T-cell (primary cell): ENCODE measurements at regions not wholly inside any gene's neighbourhood (a gene's known extent, or its start where the extent isn't known, plus 50 kb on each side); places are given as distances from the start of the nearest gene placed in this dataset.

Source experiments
- ATAC-seq, 4 experiments: fragments of 200-7000 bp in 3 of 4; fragments of 150-1000 bp in 1 of 4; cut with Tn5 transposase; replicated peaks in 1 of 4; 1 replicate in 3 of 4; 2 replicates in 1 of 4; pipeline ENCODE4 v1.10.0; 2021; ENCODE audit warnings: moderate library complexity in 3 of 4, mild to moderate bottlenecking in 2 of 4, moderate number of reproducible peaks in 1 of 4
- CTCF ChIA-PET, 2 donors: fragments of 300-600 bp; sonication (Branson Sonifier 250); formaldehyde crosslinking; loops; one replicate each; lab custom pipeline; 2022; ENCODE audit warnings: antibody characterized with exemption in 2 of 2; lab: Charles Lee
- POLR2A ChIA-PET, 2 donors: fragments of 300-600 bp; sonication (Branson Sonifier 250); formaldehyde crosslinking; loops; one replicate each; lab custom pipeline; 2022; ENCODE audit warnings: antibody characterized with exemption in 2 of 2; lab: Charles Lee
- DNase-seq, 35 experiments: peaks; one replicate each; pipeline versions ENCODE4 v3.0.0 to v3.0.0-alpha.2; 2013 to 2023
- H3K27ac ChIP-seq: one replicate; pipeline ENCODE4 v1.5.1; 2013; ENCODE audit warnings: low read length
- H3K27me3 ChIP-seq, 2 experiments: replicated peaks in 1 of 2; 1 replicate in 1 of 2; 2 replicates in 1 of 2; pipeline versions ENCODE4 v1.6.1 to v1.7.0; 2013; ENCODE audit warnings: low read length in 1 of 2, mixed read lengths in 1 of 2; ENCODE audit not compliant: control insufficient read depth in 2 of 2, insufficient read depth in 2 of 2; ENCODE audit errors: extremely low read depth in 1 of 2
- H3K36me3 ChIP-seq, 2 donors: 1 replicate in 1 of 2; 2 replicates in 1 of 2; pipeline versions ENCODE4 v1.6.1 to v1.7.0; 2013; ENCODE audit warnings: low read length in 1 of 2; ENCODE audit not compliant: control insufficient read depth in 2 of 2, insufficient read depth in 1 of 2; ENCODE audit errors: extremely low read depth in 1 of 2
- H3K4me1 ChIP-seq, 2 experiments: 1 replicate in 1 of 2; 2 replicates in 1 of 2; pipeline versions ENCODE4 v1.6.1 to v1.7.0; 2013; ENCODE audit warnings: low read length in 2 of 2, mixed read lengths in 1 of 2; ENCODE audit not compliant: insufficient read depth in 2 of 2, control insufficient read depth in 1 of 2; ENCODE audit errors: extremely low read depth in 1 of 2
- H3K4me3 ChIP-seq, 2 donors: 1 replicate in 1 of 2; 2 replicates in 1 of 2; pipeline versions ENCODE4 v1.5.1 to v1.7.0; 2013; ENCODE audit warnings: mild to moderate bottlenecking in 2 of 2, low read length in 1 of 2, moderate library complexity in 1 of 2; ENCODE audit not compliant: control insufficient read depth in 1 of 2; ENCODE audit errors: extremely low read depth in 1 of 2
- H3K9me3 ChIP-seq: 2 replicates; pipeline ENCODE4 v1.7.0; 2013
- H3K27ac Mint-ChIP-seq, 2 donors: one replicate each; pipeline ENCODE4 v1.8.0; 2020 to 2021; ENCODE audit warnings: mild to moderate bottlenecking in 2 of 2, mixed read lengths in 2 of 2
- H3K27me3 Mint-ChIP-seq, 2 donors: one replicate each; pipeline ENCODE4 v1.8.0; 2021 to 2022; ENCODE audit warnings: mixed read lengths in 2 of 2
- H3K36me3 Mint-ChIP-seq: one replicate; pipeline ENCODE4 v1.8.0; 2021; ENCODE audit warnings: mixed read lengths
- H3K4me1 Mint-ChIP-seq, 3 donors: one replicate each; pipeline ENCODE4 v1.8.0; 2020 to 2022; ENCODE audit warnings: mixed read lengths in 3 of 3, mild to moderate bottlenecking in 1 of 3
- H3K4me3 Mint-ChIP-seq, 3 donors: one replicate each; pipeline ENCODE4 v1.8.0; 2020 to 2022; ENCODE audit warnings: mild to moderate bottlenecking in 3 of 3, mixed read lengths in 3 of 3, moderate library complexity in 3 of 3
- H3K9me3 Mint-ChIP-seq, 3 donors: one replicate each; pipeline ENCODE4 v1.8.0; 2020 to 2022; ENCODE audit warnings: mixed read lengths in 3 of 3
- WGBS: methylation state at CpG from one replicate; pipeline ENCODE4 v1.1.5; 2013; ENCODE audit warnings: missing lambda C conversion rate; ENCODE audit not compliant: insufficient coverage; 5-methylcytosine and 5-hydroxymethylcytosine counted together

GRCh38 chr11:57097149-57097548 is 84.6 kb upstream of the LRRC55 start:
- no peak overlapping the region for H3K27ac ChIP-seq
- Mint-ChIP-seq H3K4me1 (no peaks in the 10 kb centered on the region), H3K27ac (no peak overlapping the region), H3K36me3 (no peaks in the 10 kb centered on the region), H3K4me3 (no peak overlapping the region), H3K9me3 (no peaks in the 10 kb centered on the region), H3K27me3 (peaks cover 7 to 11% of the 10 kb centered on the region in 2 donors)
- ChIA-PET CTCF (no interaction called here), POLR2A (no interaction called here)
- no peaks in the 10 kb centered on the region for H3K4me1 ChIP-seq
- H3K36me3 ChIP-seq, result no peaks in the 10 kb centered on the region
- no peaks in the 10 kb centered on the region for H3K27me3 ChIP-seq
- no peak for DNase-seq
- H3K9me3 ChIP-seq, result no peaks in the 10 kb centered on the region
- 70% methylated on average over 2 of the region's 2 CpGs for WGBS
- H3K4me3 ChIP-seq, result no peak overlapping the region
- no peak for ATAC-seq

GRCh38 chr11:57098191-57098590 is 83.6 kb upstream of the LRRC55 start:
- H3K27ac Mint-ChIP-seq, result no peak overlapping the region
- Histone ChIP-seq H3K4me3 (no peak overlapping the region), H3K9me3 (no peaks in the 10 kb centered on the region), H3K27ac (no peak overlapping the region), H3K27me3 (no peaks in the 10 kb centered on the region), H3K4me1 (no peaks in the 10 kb centered on the region), H3K36me3 (no peaks in the 10 kb centered on the region)
- CTCF ChIA-PET, result no interaction called here
- no peak for DNase-seq
- peaks cover 4 to 8% of the 10 kb centered on the region in 2 donors for H3K27me3 Mint-ChIP-seq
- no CpG with 5 or more reads among the region's 2 CpGs for WGBS
- H3K4me3 Mint-ChIP-seq, result no peak overlapping the region
- ATAC-seq, result no peak
- no peaks in the 10 kb centered on the region for H3K36me3 Mint-ChIP-seq
- no peaks in the 10 kb centered on the region for H3K4me1 Mint-ChIP-seq
- no peaks in the 10 kb centered on the region for H3K9me3 Mint-ChIP-seq
- POLR2A ChIA-PET, result no interaction called here

- Mint-ChIP-seq H3K36me3 (no peaks in the 10 kb centered on the region), H3K9me3 (no peaks in the 10 kb centered on the region), H3K4me1 (no peaks in the 10 kb centered on the region), H3K4me3 (no peak overlapping the region), H3K27ac (no peak overlapping the region), H3K27me3 (peaks cover 0 to 3% of the 10 kb centered on the region in 2 donors)
- no peak overlapping the region for H3K27ac ChIP-seq
- ChIA-PET CTCF (no interaction called here), POLR2A (no interaction called here)
- H3K4me3 ChIP-seq, result no peak overlapping the region
- no peaks in the 10 kb centered on the region for H3K9me3 ChIP-seq
- no peaks in the 10 kb centered on the region for H3K4me1 ChIP-seq
- no peaks in the 10 kb centered on the region for H3K36me3 ChIP-seq
- no CpG with 5 or more reads among the region's 5 CpGs for WGBS
- H3K27me3 ChIP-seq, result no peaks in the 10 kb centered on the region
- DNase-seq (no peak), ATAC-seq (no peak)
Observed at GRCh38 chr11:57100638-57101331, 81.0 kb upstream of the LRRC55 start.

GRCh38 chr11:57103899-57104605 is 77.7 kb upstream of the LRRC55 start:
- H3K27ac ChIP-seq, result no peak overlapping the region
- H3K27me3 ChIP-seq, result no peaks in the 10 kb centered on the region
- Mint-ChIP-seq H3K27ac (no peak overlapping the region), H3K36me3 (no peaks in the 10 kb centered on the region), H3K9me3 (peaks cover 4 to 11% (median 9%) of the 10 kb centered on the region in 3 donors), H3K4me3 (no peak overlapping the region), H3K4me1 (no peaks in the 10 kb centered on the region), H3K27me3 (peaks cover 0 to 4% of the 10 kb centered on the region in 2 donors)
- H3K9me3 ChIP-seq, result no peaks in the 10 kb centered on the region
- DNase-seq (no peak), ATAC-seq (no peak)
- H3K4me1 ChIP-seq, result no peaks in the 10 kb centered on the region
- no peak overlapping the region for H3K4me3 ChIP-seq
- POLR2A ChIA-PET, result no interaction called here
- CTCF ChIA-PET, result no interaction called here
- H3K36me3 ChIP-seq, result no peaks in the 10 kb centered on the region
- WGBS, result 74% methylated on average over 5 of the region's 6 CpGs

GRCh38 chr11:57109331-57109730 is 72.4 kb upstream of the LRRC55 start:
- Mint-ChIP-seq H3K27ac (no peak overlapping the region), H3K36me3 (no peaks in the 10 kb centered on the region), H3K27me3 (peaks cover 2 to 4% of the 10 kb centered on the region in 2 donors), H3K4me3 (no peak overlapping the region), H3K9me3 (peaks cover 4 to 15% (median 11%) of the 10 kb centered on the region in 3 donors), H3K4me1 (no peaks in the 10 kb centered on the region)
- Histone ChIP-seq H3K4me3 (no peak overlapping the region), H3K27me3 (no peaks in the 10 kb centered on the region), H3K27ac (no peak overlapping the region), H3K36me3 (no peaks in the 10 kb centered on the region), H3K4me1 (no peaks in the 10 kb centered on the region), H3K9me3 (no peaks in the 10 kb centered on the region)
- CTCF ChIA-PET, result no interaction called here
- DNase-seq (no peak), ATAC-seq (no peak)
- no CpG with 5 or more reads among the region's 3 CpGs for WGBS
- POLR2A ChIA-PET, result no interaction called here

- H3K27ac ChIP-seq, result no peak overlapping the region
- no peaks in the 10 kb centered on the region for H3K9me3 ChIP-seq
- H3K4me3 ChIP-seq, result no peak overlapping the region
- peaks cover 4 to 15% (median 6%) of the 10 kb centered on the region in 3 donors for H3K9me3 Mint-ChIP-seq
- peaks cover 2 to 8% of the 10 kb centered on the region in 2 donors for H3K27me3 Mint-ChIP-seq
- ChIA-PET POLR2A (no interaction called here), CTCF (no interaction called here)
- ATAC-seq (no peak), DNase-seq (no peak)
- WGBS, result no CpG with 5 or more reads among the region's 2 CpGs
- no peaks in the 10 kb centered on the region for H3K27me3 ChIP-seq
- H3K4me1 Mint-ChIP-seq, result no peaks in the 10 kb centered on the region
- no peaks in the 10 kb centered on the region for H3K36me3 ChIP-seq
- no peak overlapping the region for H3K4me3 Mint-ChIP-seq
- no peak overlapping the region for H3K27ac Mint-ChIP-seq
- H3K4me1 ChIP-seq, result no peaks in the 10 kb centered on the region
- H3K36me3 Mint-ChIP-seq, result no peaks in the 10 kb centered on the region
Observed at GRCh38 chr11:57111619-57112018, 70.1 kb upstream of the LRRC55 start.
